ENCODE measurements at regions not wholly inside any gene's neighbourhood (a gene's known extent, or its start where the extent isn't known, plus 50 kb on each side); places are given as distances from the start of the nearest gene placed in this dataset.

GRCh38 chr4:124035364-124036041, 638.9 kb downstream of the SPRY1 start:
- TF ChIP-seq POLR2A (IDR thresholded peaks at IDR 0.05; ENCODE audit: low read depth, low read length), result no peak
- no peak for TF ChIP-seq POLR2AphosphoS5 (IDR thresholded peaks at IDR 0.05; ENCODE audit: low read depth, low read length)

Measured in GM12892 (cell line).